ENCODE measurements at regions not wholly inside any gene's neighbourhood (a gene's known extent, or its start where the extent isn't known, plus 50 kb on each side); places are given as distances from the start of the nearest gene placed in this dataset.

DNA sequence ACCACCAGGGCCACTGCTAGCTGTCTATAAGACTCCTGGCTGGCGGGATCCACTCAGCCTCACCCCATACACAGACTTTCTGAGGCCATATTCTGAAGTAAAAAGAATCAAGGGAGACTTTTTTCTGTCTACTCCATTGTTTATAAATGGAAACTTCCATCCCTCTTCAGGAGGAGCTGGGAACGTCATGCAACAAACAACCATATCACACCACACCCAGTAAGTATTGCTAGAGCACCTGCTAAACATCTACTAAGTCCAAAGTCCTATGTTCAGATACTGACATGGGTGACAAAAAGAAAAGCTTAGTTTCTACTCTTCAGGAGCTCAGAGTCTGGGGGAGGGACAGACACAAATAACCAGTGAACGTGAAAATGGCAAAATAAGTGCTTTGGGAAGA is 324.8 kb upstream of the ONECUT1 start:
- TF ChIP-seq, protein P1, sequence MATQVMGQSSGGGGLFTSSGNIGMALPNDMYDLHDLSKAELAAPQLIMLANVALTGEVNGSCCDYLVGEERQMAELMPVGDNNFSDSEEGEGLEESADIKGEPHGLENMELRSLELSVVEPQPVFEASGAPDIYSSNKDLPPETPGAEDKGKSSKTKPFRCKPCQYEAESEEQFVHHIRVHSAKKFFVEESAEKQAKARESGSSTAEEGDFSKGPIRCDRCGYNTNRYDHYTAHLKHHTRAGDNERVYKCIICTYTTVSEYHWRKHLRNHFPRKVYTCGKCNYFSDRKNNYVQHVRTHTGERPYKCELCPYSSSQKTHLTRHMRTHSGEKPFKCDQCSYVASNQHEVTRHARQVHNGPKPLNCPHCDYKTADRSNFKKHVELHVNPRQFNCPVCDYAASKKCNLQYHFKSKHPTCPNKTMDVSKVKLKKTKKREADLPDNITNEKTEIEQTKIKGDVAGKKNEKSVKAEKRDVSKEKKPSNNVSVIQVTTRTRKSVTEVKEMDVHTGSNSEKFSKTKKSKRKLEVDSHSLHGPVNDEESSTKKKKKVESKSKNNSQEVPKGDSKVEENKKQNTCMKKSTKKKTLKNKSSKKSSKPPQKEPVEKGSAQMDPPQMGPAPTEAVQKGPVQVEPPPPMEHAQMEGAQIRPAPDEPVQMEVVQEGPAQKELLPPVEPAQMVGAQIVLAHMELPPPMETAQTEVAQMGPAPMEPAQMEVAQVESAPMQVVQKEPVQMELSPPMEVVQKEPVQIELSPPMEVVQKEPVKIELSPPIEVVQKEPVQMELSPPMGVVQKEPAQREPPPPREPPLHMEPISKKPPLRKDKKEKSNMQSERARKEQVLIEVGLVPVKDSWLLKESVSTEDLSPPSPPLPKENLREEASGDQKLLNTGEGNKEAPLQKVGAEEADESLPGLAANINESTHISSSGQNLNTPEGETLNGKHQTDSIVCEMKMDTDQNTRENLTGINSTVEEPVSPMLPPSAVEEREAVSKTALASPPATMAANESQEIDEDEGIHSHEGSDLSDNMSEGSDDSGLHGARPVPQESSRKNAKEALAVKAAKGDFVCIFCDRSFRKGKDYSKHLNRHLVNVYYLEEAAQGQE (IDR thresholded peaks at IDR 0.05): no peak
- TF ChIP-seq POLR2A (IDR thresholded peaks at IDR 0.05; ENCODE audit: low read length): no peak
- TF ChIP-seq, protein P2, sequence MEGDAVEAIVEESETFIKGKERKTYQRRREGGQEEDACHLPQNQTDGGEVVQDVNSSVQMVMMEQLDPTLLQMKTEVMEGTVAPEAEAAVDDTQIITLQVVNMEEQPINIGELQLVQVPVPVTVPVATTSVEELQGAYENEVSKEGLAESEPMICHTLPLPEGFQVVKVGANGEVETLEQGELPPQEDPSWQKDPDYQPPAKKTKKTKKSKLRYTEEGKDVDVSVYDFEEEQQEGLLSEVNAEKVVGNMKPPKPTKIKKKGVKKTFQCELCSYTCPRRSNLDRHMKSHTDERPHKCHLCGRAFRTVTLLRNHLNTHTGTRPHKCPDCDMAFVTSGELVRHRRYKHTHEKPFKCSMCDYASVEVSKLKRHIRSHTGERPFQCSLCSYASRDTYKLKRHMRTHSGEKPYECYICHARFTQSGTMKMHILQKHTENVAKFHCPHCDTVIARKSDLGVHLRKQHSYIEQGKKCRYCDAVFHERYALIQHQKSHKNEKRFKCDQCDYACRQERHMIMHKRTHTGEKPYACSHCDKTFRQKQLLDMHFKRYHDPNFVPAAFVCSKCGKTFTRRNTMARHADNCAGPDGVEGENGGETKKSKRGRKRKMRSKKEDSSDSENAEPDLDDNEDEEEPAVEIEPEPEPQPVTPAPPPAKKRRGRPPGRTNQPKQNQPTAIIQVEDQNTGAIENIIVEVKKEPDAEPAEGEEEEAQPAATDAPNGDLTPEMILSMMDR (IDR thresholded peaks at IDR 0.05): no peak
